Stimulated activated CD4-positive, alpha-beta T cell treated with anti-CD3 and anti-CD28 coated beads, Interleukin-2, amount 100 ng/mL, for 48 hours (primary cell): ENCODE measurements at regions not wholly inside any gene's neighbourhood (a gene's known extent, or its start where the extent isn't known, plus 50 kb on each side); places are given as distances from the start of the nearest gene placed in this dataset.

Experiments
- DNase-seq, 2 donors: peaks; one replicate each; pipeline ENCODE4 v3.0.0-alpha.2; 2020

DNA sequence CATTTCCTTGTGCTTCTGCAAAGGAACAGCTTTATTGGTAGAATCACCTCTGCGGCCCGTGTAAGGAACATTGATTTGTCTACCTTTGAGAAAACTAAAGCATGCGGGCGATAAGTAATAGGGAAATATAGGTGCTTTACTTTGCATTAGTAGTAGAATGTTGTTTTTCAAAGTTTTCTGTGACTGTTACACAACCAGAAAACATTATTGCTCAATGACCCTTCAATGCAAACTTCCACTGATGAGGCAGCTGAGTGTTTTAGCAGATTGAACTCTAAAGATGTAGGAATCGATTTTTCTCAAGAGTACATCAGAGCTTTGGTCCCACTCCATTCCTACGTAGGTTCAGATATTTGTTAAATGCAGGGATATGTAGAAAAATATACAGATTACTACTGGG is 427.8 kb downstream of the DNAJB9 start:
- no peak for DNase-seq

DNA sequence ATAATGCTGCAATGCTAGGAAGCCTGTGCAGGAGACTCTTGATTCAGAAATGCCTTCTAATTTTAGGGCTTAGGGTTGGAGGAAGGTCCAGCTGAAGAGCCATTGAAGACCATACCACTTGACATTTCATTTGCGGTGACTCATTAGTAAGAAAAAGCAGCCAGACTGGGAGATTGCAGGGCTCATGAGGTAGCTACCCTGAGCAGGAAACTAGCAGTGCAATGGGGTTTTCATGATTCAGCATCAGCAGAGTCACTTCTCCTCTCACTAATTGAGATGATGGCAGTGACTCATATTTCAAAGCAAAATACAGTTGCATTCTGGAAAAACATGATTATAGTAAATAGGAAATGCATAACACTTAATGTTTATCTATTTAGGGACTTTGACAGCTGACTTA is 434.1 kb downstream of the DNAJB9 start:
- DNase-seq = no peak

- DNase-seq = no peak
Measured at GRCh38 chr7:109009636-109010035, 440.0 kb downstream of the DNAJB9 start.

DNA sequence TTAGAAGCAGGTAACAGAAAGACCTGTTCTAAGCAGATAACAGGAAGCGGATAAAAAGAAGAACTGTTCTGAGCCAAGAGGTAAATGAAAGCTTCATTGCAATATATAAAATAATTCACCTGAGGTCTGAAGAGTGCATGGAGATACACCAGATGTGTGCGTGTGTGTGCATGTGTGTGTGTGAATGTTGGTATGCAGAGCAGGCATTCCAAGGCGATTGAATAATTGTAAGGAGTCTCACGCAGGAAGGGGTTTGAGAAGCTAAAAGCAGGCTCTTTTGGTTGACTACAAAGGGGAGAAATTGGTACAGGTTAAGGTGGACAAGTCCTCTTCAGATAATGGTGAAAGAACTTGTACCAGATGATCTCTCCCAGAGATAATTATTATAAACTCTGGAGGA is 450.6 kb downstream of the DNAJB9 start:
- DNase-seq = no peak

GRCh38 chr7:109021390-109021789 is 451.7 kb downstream of the DNAJB9 start:
- no peak for DNase-seq

DNA sequence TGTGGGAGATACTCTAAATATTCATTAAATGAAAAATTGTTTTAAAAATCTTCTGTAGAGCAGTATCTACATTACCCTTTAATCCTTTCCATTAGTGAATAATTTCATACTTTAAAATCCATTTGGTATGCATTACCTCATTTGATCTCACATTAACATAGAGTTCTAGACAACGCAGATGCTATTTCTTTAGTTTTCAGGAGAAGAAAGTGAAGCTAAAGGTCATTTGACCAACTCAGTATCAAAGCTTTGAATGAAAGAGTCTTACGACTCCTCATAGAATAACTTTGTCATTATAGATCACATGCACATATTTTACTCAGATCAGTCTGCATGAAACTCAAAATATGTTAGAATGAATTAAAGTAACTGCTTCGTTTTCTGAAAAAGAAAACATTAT is 460.2 kb downstream of the DNAJB9 start:
- DNase-seq = no peak

- DNase-seq = no peak
Measured at GRCh38 chr7:109044691-109045090, 475.0 kb downstream of the DNAJB9 start.

GRCh38 chr7:109049366-109049765 is 479.7 kb downstream of the DNAJB9 start:
- no peak for DNase-seq

DNA sequence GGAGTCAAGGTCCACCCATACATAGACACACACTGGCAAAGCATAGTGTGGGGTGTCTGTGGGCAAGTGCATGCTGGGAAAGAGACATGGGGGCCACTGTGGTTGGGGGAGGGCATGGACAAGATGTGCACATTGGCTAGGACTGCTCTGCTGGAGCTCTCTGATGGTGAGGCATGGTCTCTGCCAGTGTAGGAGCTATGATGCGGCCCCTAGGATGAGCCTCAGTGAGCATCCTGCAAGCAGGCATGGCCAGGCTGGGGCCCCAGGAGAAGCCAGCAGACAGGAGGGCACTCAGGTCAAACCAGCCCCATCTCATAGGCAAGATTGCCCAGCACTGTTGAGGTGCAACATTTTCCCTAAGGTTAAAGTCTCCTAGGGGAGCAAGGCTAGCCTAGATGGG is 489.4 kb downstream of the DNAJB9 start:
- DNase-seq = no peak

GRCh38 chr7:109062798-109063197 is 493.1 kb downstream of the DNAJB9 start:
- DNase-seq = no peak

- DNase-seq = no peak
Measured at GRCh38 chr7:109073543-109073942, 503.9 kb downstream of the DNAJB9 start.

GRCh38 chr7:109076396-109076972 is 506.8 kb downstream of the DNAJB9 start:
- DNase-seq = no peak

- DNase-seq = no peak
Measured at GRCh38 chr7:109091042-109091441, 521.4 kb downstream of the DNAJB9 start.

DNA sequence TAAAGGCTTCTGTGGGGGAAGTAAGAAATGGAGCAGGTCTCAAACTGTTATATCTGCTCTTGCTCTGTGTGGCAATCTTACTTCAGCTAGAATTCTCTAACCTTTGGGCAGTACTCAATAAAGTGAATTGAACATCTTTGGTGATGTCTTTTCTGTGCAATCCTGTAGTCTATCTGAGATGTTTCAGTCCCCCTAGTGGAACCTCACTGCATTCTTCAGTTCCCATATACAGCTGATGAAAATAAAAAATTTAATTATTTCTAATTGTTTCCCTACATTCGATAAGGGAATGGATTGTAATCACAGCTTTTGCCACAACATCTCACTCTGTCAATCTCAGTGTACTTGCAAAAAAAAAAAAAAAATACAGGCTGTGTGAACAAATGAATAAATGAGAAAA is 522.6 kb downstream of the DNAJB9 start:
- no peak for DNase-seq

DNA sequence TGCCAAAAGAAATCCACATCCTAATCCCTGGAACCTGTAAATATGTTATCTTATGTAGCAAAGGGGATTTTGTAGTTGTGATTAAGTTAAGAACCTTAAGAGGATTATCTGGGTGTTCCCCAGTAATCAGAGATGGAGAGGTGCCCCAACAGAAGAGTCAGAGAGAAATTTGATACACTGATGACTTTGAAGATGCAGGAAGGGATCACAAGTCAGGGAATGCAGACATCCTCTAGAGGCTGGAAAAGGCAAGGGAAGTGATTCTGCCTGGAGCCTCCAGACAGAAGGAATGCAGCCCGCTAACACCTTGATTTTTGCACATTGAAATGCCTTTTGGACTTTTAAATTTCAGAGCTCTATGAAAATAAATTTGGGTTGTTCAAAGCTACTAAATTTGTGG is 531.7 kb downstream of the DNAJB9 start:
- no peak for DNase-seq

DNA sequence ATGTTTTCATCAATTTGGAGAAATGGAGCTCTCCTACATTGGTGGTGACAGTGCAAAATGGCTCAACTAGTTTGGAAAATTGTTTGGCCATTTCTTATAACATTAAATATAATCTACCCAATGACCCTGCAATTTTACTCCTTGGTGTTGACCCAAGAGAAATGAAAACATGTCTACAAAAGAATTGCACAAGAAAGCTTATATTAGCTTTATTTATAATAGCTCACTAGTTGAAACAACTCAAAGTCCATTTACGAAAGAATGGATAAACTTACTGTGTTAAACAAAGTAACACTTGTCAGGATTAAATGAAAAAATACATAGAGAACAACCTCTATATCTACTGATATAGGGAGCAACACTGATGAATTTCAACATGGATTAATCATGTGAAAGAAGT is 539.9 kb downstream of the DNAJB9 start:
- no peak for DNase-seq

GRCh38 chr7:109111086-109111485 is 541.4 kb downstream of the DNAJB9 start:
- DNase-seq = no peak

DNA sequence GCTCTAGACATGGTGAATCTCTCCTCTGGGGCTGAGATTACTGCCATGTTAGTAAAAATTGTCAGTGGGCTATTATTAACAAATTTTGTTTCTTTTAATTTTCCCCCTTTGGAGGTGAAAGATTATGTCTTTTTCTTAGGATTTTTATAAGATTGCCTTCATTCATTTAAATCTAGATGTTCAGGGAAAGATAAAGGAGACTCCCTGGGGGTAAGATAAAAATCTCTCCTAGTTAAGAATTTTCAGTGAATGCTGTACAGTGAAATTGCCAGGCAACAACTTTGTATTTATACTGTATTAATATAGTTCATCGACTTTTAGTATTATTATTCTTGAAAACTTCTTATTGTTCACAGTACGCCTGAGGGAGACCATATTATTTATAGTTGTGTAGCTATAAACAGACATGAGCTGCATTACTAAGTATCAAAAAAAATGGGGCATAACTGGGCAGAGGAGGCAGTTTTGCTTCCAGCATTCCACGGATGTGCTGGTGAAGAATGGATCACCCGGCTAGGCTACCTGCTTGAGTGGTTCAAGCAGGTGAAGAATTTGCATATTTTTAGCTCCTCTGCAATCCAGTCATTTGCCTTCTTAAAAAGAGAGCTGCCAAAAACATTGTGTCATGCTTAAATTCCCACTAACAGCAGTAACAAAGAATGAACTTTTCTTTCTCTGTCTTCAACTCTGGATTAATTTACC is 552.1 kb downstream of the DNAJB9 start:
- DNase-seq = no peak

- no peak for DNase-seq
Measured at GRCh38 chr7:109125001-109125400, 555.3 kb downstream of the DNAJB9 start.

- no peak for DNase-seq
Measured at GRCh38 chr7:109126404-109127050, 556.9 kb downstream of the DNAJB9 start.

DNA sequence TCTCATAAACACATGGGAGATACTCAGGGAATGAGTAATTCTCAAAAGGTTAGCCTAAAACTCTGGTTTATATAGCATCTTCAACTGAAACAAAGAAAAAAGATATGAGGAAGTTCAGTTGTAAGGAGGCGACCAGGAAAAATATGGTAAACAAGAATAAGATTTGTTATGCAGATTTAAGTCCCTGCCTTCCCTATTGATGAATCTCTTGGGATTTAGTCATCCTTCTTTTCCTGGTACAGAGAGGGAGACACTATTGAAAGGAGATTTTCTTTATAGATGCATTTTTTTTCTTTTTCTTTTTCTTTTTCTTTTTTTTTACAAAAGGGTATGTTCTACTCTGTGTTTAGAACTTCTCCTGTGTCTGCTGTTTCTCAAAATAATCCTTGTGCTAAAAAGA is 557.5 kb downstream of the DNAJB9 start:
- DNase-seq = no peak

DNA sequence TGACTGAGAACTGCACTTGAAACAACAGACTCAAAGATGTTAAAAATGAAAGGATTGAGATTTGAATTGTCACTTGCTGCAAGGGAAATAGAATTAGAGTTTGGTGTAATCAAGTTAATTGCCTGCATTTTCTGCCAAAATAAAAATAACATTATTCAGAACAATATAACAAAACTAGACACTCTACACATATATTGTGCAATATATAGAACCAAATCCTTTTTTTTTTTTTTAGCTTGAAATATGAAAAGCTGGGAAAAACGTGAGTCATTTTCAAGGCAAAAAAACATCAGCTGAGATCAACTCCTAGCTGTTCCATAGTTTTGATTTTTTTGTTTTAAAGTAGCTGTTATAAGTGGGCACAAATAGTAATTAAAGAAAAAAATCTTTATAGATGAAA is 561.5 kb downstream of the DNAJB9 start:
- no peak for DNase-seq

DNA sequence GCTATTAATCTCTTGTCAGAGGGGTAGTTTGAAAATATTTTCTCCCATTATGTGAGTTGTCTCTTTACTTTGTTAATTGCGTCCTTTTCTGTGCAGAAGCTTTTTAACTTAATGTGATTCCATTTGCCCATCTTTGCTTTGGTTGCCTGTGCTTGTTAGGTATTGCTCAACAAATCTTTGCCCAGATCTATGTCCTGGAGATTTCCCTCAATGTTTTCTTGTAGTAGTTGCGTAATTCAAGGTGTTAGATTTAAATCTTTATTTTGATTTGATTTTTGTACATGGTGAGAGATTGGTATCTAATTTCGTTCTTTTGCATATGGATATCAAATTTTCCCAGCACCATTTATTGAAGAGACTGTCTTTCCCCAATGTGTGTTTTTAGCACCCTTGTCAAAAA is 567.2 kb downstream of the DNAJB9 start:
- no peak for DNase-seq

DNA sequence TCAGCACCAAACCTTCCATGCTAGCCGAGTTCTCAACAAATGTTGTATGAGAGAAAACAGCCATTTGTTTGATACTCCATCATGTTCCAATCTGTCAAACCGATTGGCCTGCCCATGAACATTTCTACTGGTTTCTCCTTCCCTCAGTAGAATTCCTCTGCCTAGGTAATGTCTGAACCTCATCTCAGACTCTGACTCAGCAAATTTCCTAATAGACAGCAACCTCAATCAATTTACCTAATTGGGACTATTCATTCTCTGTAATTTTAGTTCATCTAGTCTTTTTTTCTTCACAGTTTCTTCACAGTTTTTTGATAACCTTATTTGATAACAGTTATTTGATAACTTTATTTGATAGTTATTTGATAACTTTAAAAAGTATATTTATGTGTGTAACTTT is 585.1 kb downstream of the DNAJB9 start:
- no peak for DNase-seq

DNA sequence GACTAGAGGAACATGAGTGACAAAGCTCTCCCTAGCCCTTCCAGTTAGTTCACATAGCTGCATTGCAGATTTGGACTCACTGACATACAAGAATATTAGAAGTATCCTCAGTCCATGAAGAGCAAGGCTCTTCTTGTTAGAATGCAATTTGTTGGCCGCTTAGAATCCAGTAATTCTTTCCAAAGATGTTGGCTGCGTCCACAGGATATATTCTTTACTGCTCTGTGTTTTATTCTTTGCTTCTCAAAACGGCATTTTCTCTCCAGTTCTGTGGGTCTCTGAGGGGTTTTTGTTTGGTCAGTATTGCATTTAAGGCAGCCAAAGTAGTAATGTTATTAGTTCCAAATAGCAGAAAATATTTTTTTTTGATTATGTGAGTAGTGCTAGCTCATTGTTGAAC is 588.6 kb downstream of the DNAJB9 start:
- no peak for DNase-seq
